PC-9 (cell line): ENCODE measurements at regions not wholly inside any gene's neighbourhood (a gene's known extent, or its start where the extent isn't known, plus 50 kb on each side); places are given as distances from the start of the nearest gene placed in this dataset.

Experiments used
- CTCF ChIP-seq: fragments of 200-600 bp; sonication (generic); conservative IDR thresholded peaks from 2 replicates; pipeline ENCODE4 v1.6.1; 2017; ENCODE audit warnings: mixed run types, antibody characterized with exemption, mild to moderate bottlenecking, moderate library complexity
- EZH2 ChIP-seq: fragments of 200-600 bp; sonication (generic); IDR thresholded peaks from 2 replicates; pipeline ENCODE4 v1.8.0; 2017; ENCODE audit warnings: antibody characterized with exemption, low read depth

GRCh38 chr7:41085244-41085643 lies 617.6 kb downstream of the INHBA start:
- TF ChIP-seq EZH2 (no peak), CTCF (no peak)
